ENCODE measurements at regions not wholly inside any gene's neighbourhood (a gene's known extent, or its start where the extent isn't known, plus 50 kb on each side); places are given as distances from the start of the nearest gene placed in this dataset.

DNA sequence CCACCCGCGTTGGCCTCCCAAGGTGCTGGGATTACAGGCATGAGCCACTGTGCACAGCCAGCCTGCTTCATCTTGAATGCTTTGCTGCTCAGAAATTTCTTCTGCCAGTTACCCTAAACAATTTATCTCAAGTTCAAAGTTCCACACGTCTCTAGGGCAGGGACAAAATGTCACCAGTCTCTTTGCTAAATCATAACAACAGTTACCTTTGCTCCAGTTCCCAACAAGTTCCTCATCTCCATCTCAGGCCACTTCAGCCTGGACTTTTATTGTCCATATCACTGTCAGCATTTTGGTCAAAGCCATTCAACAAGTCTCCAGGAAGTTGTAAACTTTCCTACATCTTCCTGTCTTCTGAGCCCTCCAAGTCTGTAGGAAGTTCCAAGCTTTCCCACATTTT, 159.5 kb upstream of the DYRK2 start:
- TF ChIP-seq POLR2A (IDR thresholded peaks at IDR 0.05; ENCODE audit: low read length) = no peak
- TF ChIP-seq GATA1 (IDR thresholded peaks at IDR 0.05; ENCODE audit: low read depth, low read length) = no peak

All from erythroblast (primary cell).